PC-9 (cell line): ENCODE measurements at regions not wholly inside any gene's neighbourhood (a gene's known extent, or its start where the extent isn't known, plus 50 kb on each side); places are given as distances from the start of the nearest gene placed in this dataset.

Experiments
- BruUV-seq: library from RNA; stranded (reverse); fragments of 400-500 nt; replicated peaks from 2 replicates; lab custom pipeline; 2021; lab: Mats Ljungman, UMichigan
- CTCF ChIA-PET: fragments of 300-600 bp; sonication (Branson Sonifier 250); formaldehyde crosslinking; loops from one replicate; lab custom pipeline; 2022; ENCODE audit warnings: antibody characterized with exemption; lab: Charles Lee
- POLR2A ChIA-PET: fragments of 300-600 bp; sonication (Branson Sonifier 250); formaldehyde crosslinking; loops from one replicate; lab custom pipeline; 2022; ENCODE audit warnings: antibody characterized with exemption; ENCODE audit not compliant: unreplicated experiment; lab: Charles Lee
- DNase-seq, 2 experiments: peaks; one replicate each; pipeline versions ENCODE4 v3.0.0 to v3.0.0-alpha.2; 2015 to 2022; ENCODE audit warnings: mixed read lengths in 1 of 2
- H2AFZ ChIP-seq: fragments of 200-600 bp; sonication (generic); 2 replicates; pipeline ENCODE4 v1.8.1; 2017; ENCODE audit warnings: antibody characterized with exemption
- H3F3A ChIP-seq: fragments of 200-600 bp; sonication (generic); 2 replicates; pipeline ENCODE4 v1.8.1; 2017; ENCODE audit warnings: antibody characterized with exemption, mild to moderate bottlenecking, low read depth; ENCODE audit not compliant: insufficient read depth
- H3K27ac ChIP-seq: fragments of 200-600 bp; sonication (generic); 2 replicates; pipeline ENCODE4 v1.6.1; 2016; ENCODE audit warnings: mixed run types
- H3K27me3 ChIP-seq: fragments of 200-600 bp; sonication (generic); 2 replicates; pipeline ENCODE4 v1.6.1; 2016; ENCODE audit warnings: low read depth, mixed run types; ENCODE audit not compliant: insufficient read depth
- H3K36me3 ChIP-seq: fragments of 200-600 bp; sonication (generic); 2 replicates; pipeline ENCODE4 v1.6.1; 2016; ENCODE audit warnings: low read depth, mixed run types
- H3K4me1 ChIP-seq: fragments of 200-600 bp; sonication (generic); replicated peaks from 2 replicates; pipeline ENCODE4 v1.6.1; 2016; ENCODE audit warnings: mixed run types; ENCODE audit not compliant: insufficient read depth
- H3K4me2 ChIP-seq: fragments of 200-600 bp; sonication (generic); 2 replicates; pipeline ENCODE4 v1.6.1; 2017; ENCODE audit warnings: mixed run types
- H3K4me3 ChIP-seq: fragments of 200-600 bp; sonication (generic); 2 replicates; pipeline ENCODE4 v1.6.1; 2016; ENCODE audit warnings: mixed run types
- H3K79me2 ChIP-seq: fragments of 200-600 bp; sonication (generic); 2 replicates; pipeline ENCODE4 v1.6.1; 2017; ENCODE audit warnings: low read depth, mixed run types
- H3K9me2 ChIP-seq: fragments of 200-600 bp; sonication (generic); 2 replicates; pipeline ENCODE4 v1.8.1; 2017; ENCODE audit warnings: mild to moderate bottlenecking; ENCODE audit not compliant: insufficient read depth
- H3K9me3 ChIP-seq: fragments of 200-600 bp; sonication (generic); 2 replicates; pipeline ENCODE4 v1.8.1; 2016; ENCODE audit warnings: low read depth; ENCODE audit not compliant: insufficient read depth
- H4K20me1 ChIP-seq: fragments of 200-600 bp; sonication (generic); 2 replicates; pipeline ENCODE4 v1.8.1; 2017; ENCODE audit not compliant: insufficient read depth
- CTCF ChIP-seq: fragments of 200-600 bp; sonication (generic); conservative IDR thresholded peaks from 2 replicates; pipeline ENCODE4 v1.6.1; 2017; ENCODE audit warnings: mixed run types, antibody characterized with exemption, mild to moderate bottlenecking, moderate library complexity
- EZH2 ChIP-seq: fragments of 200-600 bp; sonication (generic); IDR thresholded peaks from 2 replicates; pipeline ENCODE4 v1.8.0; 2017; ENCODE audit warnings: antibody characterized with exemption, low read depth
- intact Hi-C: fragments of 100-400 bp; cut with micrococcal nuclease; formaldehyde crosslinking; loops from one replicate; pipeline ENCODE4 v1.10.0; 2022; ENCODE audit not compliant: unreplicated experiment

- no peak overlapping the region for H2AFZ ChIP-seq
- intact Hi-C loops, result no loop called here
- H3K4me3 ChIP-seq, result no peak overlapping the region
- TF ChIP-seq CTCF (no peak), EZH2 (no peak)
- CTCF ChIA-PET, result interaction anchor here (0.6 kb wide), 1 partner anchor 908 kb away, joined by 3 read pairs; no protein-coding TSS in a partner anchor
- H3K9me2 ChIP-seq, result no peaks in the 10 kb centered on the region
- POLR2A ChIA-PET, result interaction anchor here (0.6 kb wide), 2 partner anchors 10 to 77 kb away, joined by 3 to 5 read pairs; no protein-coding TSS in a partner anchor
- no peaks in the 10 kb centered on the region for H3F3A ChIP-seq
- peaks cover 10% of the 10 kb centered on the region; the same call in 1 of the 2 replicates for H3K4me1 ChIP-seq
- BruUV-seq, result no TSS peak
- H3K36me3 ChIP-seq, result no peaks in the 10 kb centered on the region
- no peak overlapping the region for H3K4me2 ChIP-seq
- no peaks in the 10 kb centered on the region for H3K27me3 ChIP-seq
- no peak overlapping the region for H3K27ac ChIP-seq
- no peaks in the 10 kb centered on the region for H4K20me1 ChIP-seq
- H3K9me3 ChIP-seq, result peaks cover 3% of the 10 kb centered on the region; the same call in 1 of the 2 replicates
- DNase-seq, result peak in 1 of 2 experiments; percentile 54
- H3K79me2 ChIP-seq, result no peaks in the 10 kb centered on the region
Measured at GRCh38 chr5:39775086-39775796, 350.5 kb upstream of the DAB2 start.

GRCh38 chr5:39774605-39775004, 349.8 kb upstream of the DAB2 start:
- H3K27me3 ChIP-seq, result no peaks in the 10 kb centered on the region
- H3K9me2 ChIP-seq, result no peaks in the 10 kb centered on the region
- peaks cover 10% of the 10 kb centered on the region; the same call in 1 of the 2 replicates for H3K4me1 ChIP-seq
- ChIA-PET POLR2A (no interaction called here), CTCF (interaction anchor here (0.6 to 0.7 kb wide), 2 partner anchors 654 to 909 kb away, joined by 3 to 4 read pairs; no protein-coding TSS in a partner anchor)
- H3K36me3 ChIP-seq, result no peaks in the 10 kb centered on the region
- no peak for TF ChIP-seq CTCF
- no peak for TF ChIP-seq EZH2
- H4K20me1 ChIP-seq, result no peaks in the 10 kb centered on the region
- intact Hi-C loops, result no loop called here
- no peak overlapping the region for H3K27ac ChIP-seq
- H2AFZ ChIP-seq, result no peak overlapping the region
- no TSS peak for BruUV-seq
- H3K4me3 ChIP-seq, result no peak overlapping the region
- H3K4me2 ChIP-seq, result no peak overlapping the region
- peaks cover 3% of the 10 kb centered on the region; the same call in 1 of the 2 replicates for H3K9me3 ChIP-seq
- no peak for DNase-seq
- H3F3A ChIP-seq, result no peaks in the 10 kb centered on the region
- H3K79me2 ChIP-seq, result no peaks in the 10 kb centered on the region

GRCh38 chr5:39772307-39772706, 347.5 kb upstream of the DAB2 start:
- Histone ChIP-seq H2AFZ (no peak overlapping the region; the same call in 1 of the 2 replicates), H3F3A (no peaks in the 10 kb centered on the region), H3K36me3 (no peaks in the 10 kb centered on the region), H3K9me2 (no peaks in the 10 kb centered on the region; the same call in 1 of the 2 replicates), H3K79me2 (no peaks in the 10 kb centered on the region), H3K4me1 (peaks cover 10% of the 10 kb centered on the region; the same call in 1 of the 2 replicates), H3K27ac (no peak overlapping the region), H4K20me1 (no peaks in the 10 kb centered on the region), H3K9me3 (peaks cover 3% of the 10 kb centered on the region; the same call in 1 of the 2 replicates), H3K4me2 (no peak overlapping the region), H3K27me3 (no peaks in the 10 kb centered on the region), H3K4me3 (no peak overlapping the region)
- intact Hi-C loops, result no loop called here
- ChIA-PET CTCF (interaction anchor here (0.6 kb wide), 1 partner anchor 345 kb away, joined by 4 read pairs; no protein-coding TSS in a partner anchor), POLR2A (no interaction called here)
- TF ChIP-seq EZH2, result no peak
- no peak for TF ChIP-seq CTCF
- no TSS peak for BruUV-seq
- DNase-seq, result no peak
